GM12865 (cell line): ENCODE measurements at regions not wholly inside any gene's neighbourhood (a gene's known extent, or its start where the extent isn't known, plus 50 kb on each side); places are given as distances from the start of the nearest gene placed in this dataset.
A peak's percentile ranks its signal among the peaks of the same experiment; 100 is the strongest.

ENCODE experiments used
- DNase-seq: peaks from one replicate; pipeline ENCODE4 v3.0.0; 2010; ENCODE audit warnings: low read depth
- H3K4me3 ChIP-seq: 2 replicates; pipeline ENCODE4 v1.5.1; 2011; ENCODE audit warnings: mild to moderate bottlenecking, low read depth, low read length, control low read depth
- CTCF ChIP-seq: IDR thresholded peaks from 2 replicates; pipeline ENCODE4 v1.5.1; 2011; ENCODE audit warnings: low read length, control low read depth, low read depth, inconsistent platforms; ENCODE audit not compliant: insufficient read depth; ENCODE audit errors: missing control alignments

- H3K4me3 ChIP-seq = no peak overlapping the region
- DNase-seq = no peak
- no peak for TF ChIP-seq CTCF
These were observed 116.8 kb downstream of the ENGASE start for GRCh38 chr17:79191270-79191934.

GRCh38 chr17:79189305-79189704, 114.7 kb downstream of the ENGASE start:
- no peak overlapping the region for H3K4me3 ChIP-seq
- no peak for TF ChIP-seq CTCF
- DNase-seq = no peak

GRCh38 chr17:79188685-79189084, 114.1 kb downstream of the ENGASE start:
- H3K4me3 ChIP-seq = no peak overlapping the region
- TF ChIP-seq CTCF = no peak

GRCh38 chr17:79188048-79188447, 113.4 kb downstream of the ENGASE start:
- peak; percentile 56 for TF ChIP-seq CTCF

More at GRCh38 chr17:79188685-79189084, 114.1 kb downstream of the ENGASE start:
- no peak for DNase-seq

GRCh38 chr17:79187186-79187585, 112.6 kb downstream of the ENGASE start:
- no peak for TF ChIP-seq CTCF
- H3K4me3 ChIP-seq = no peak overlapping the region
- DNase-seq = no peak

More at GRCh38 chr17:79188048-79188447, 113.4 kb downstream of the ENGASE start:
- H3K4me3 ChIP-seq = no peak overlapping the region
- DNase-seq = peak; percentile 18

GRCh38 chr17:79186406-79186805, 111.8 kb downstream of the ENGASE start:
- DNase-seq = no peak
- H3K4me3 ChIP-seq = no peak overlapping the region
- no peak for TF ChIP-seq CTCF

GRCh38 chr17:79185671-79186070, 111.0 kb downstream of the ENGASE start:
- TF ChIP-seq CTCF = no peak
- no peak for DNase-seq
- no peak overlapping the region for H3K4me3 ChIP-seq
